ENCODE measurements at regions not wholly inside any gene's neighbourhood (a gene's known extent, or its start where the extent isn't known, plus 50 kb on each side); places are given as distances from the start of the nearest gene placed in this dataset.
"Not testable (repeated sequence)": the region's sequence is repeated elsewhere in the genome, so short reads cannot be mapped to it uniquely, and the experiment has no call there.

- Histone ChIP-seq H3K9me3 (ENCODE audit: control insufficient read depth, low read length) (no peaks in the 10 kb centered on the region), H3K4me3 (ENCODE audit: insufficient read depth, low read depth, low read length) (no peak overlapping the region), H3K27ac (ENCODE audit: insufficient read depth, low read depth, low read length, poor library complexity, severe bottlenecking) (no peak overlapping the region), H3K36me3 (ENCODE audit: control insufficient read depth, insufficient read depth, low read length) (no peaks in the 10 kb centered on the region), H3K4me1 (ENCODE audit: control insufficient read depth, insufficient read depth, low read length) (peaks cover 7% of the 10 kb centered on the region), H3K27me3 (ENCODE audit: control insufficient read depth, insufficient read depth, low read length, poor library complexity, severe bottlenecking) (no peaks in the 10 kb centered on the region)
- 93 to 96% methylated on average over 11 of the region's 11 CpGs for WGBS, 2 experiments
Observed at GRCh38 chr10:3259499-3259898, 86.9 kb upstream of the PITRM1 start.

- Histone ChIP-seq H3K27me3 (ENCODE audit: control insufficient read depth, insufficient read depth, low read length, poor library complexity, severe bottlenecking) (no peaks in the 10 kb centered on the region), H3K27ac (ENCODE audit: insufficient read depth, low read depth, low read length, poor library complexity, severe bottlenecking) (no peak overlapping the region), H3K36me3 (ENCODE audit: control insufficient read depth, insufficient read depth, low read length) (no peaks in the 10 kb centered on the region), H3K4me1 (ENCODE audit: control insufficient read depth, insufficient read depth, low read length) (no peaks in the 10 kb centered on the region), H3K9me3 (ENCODE audit: control insufficient read depth, low read length) (no peaks in the 10 kb centered on the region), H3K4me3 (ENCODE audit: insufficient read depth, low read depth, low read length) (no peak overlapping the region)
- 90 to 94% methylated on average over 7 of the region's 7 CpGs for WGBS, 2 experiments
Observed at GRCh38 chr10:3258394-3258793, 85.8 kb upstream of the PITRM1 start.

- H3K4me1 ChIP-seq (ENCODE audit: control insufficient read depth, insufficient read depth, low read length): no peaks in the 10 kb centered on the region
- no peak overlapping the region for H3K4me3 ChIP-seq (ENCODE audit: insufficient read depth, low read depth, low read length)
- no peaks in the 10 kb centered on the region for H3K27me3 ChIP-seq (ENCODE audit: control insufficient read depth, insufficient read depth, low read length, poor library complexity, severe bottlenecking)
- H3K27ac ChIP-seq (ENCODE audit: insufficient read depth, low read depth, low read length, poor library complexity, severe bottlenecking): no peak overlapping the region
- H3K36me3 ChIP-seq (ENCODE audit: control insufficient read depth, insufficient read depth, low read length): no peaks in the 10 kb centered on the region
- 93 to 96% methylated on average over 4 of the region's 4 CpGs for WGBS, 2 experiments
- no peaks in the 10 kb centered on the region for H3K9me3 ChIP-seq (ENCODE audit: control insufficient read depth, low read length)
Observed at GRCh38 chr10:3255616-3256015, 83.0 kb upstream of the PITRM1 start.

GRCh38 chr10:3255075-3255474, 82.5 kb upstream of the PITRM1 start:
- Histone ChIP-seq H3K4me3 (ENCODE audit: insufficient read depth, low read depth, low read length) (no peak overlapping the region), H3K36me3 (ENCODE audit: control insufficient read depth, insufficient read depth, low read length) (no peaks in the 10 kb centered on the region), H3K27ac (ENCODE audit: insufficient read depth, low read depth, low read length, poor library complexity, severe bottlenecking) (no peak overlapping the region), H3K27me3 (ENCODE audit: control insufficient read depth, insufficient read depth, low read length, poor library complexity, severe bottlenecking) (no peaks in the 10 kb centered on the region), H3K9me3 (ENCODE audit: control insufficient read depth, low read length) (no peaks in the 10 kb centered on the region), H3K4me1 (ENCODE audit: control insufficient read depth, insufficient read depth, low read length) (no peaks in the 10 kb centered on the region)
- 84 to 92% methylated on average over 4 to 5 of the region's 5 CpGs for WGBS, 2 experiments

- not testable (repeated sequence) for H3K4me1 ChIP-seq (ENCODE audit: control insufficient read depth, insufficient read depth, low read length); H3K9me3 ChIP-seq (ENCODE audit: control insufficient read depth, low read length); H3K4me3 ChIP-seq (ENCODE audit: insufficient read depth, low read depth, low read length); H3K27me3 ChIP-seq (ENCODE audit: control insufficient read depth, insufficient read depth, low read length, poor library complexity, severe bottlenecking); H3K27ac ChIP-seq (ENCODE audit: insufficient read depth, low read depth, low read length, poor library complexity, severe bottlenecking); H3K36me3 ChIP-seq (ENCODE audit: control insufficient read depth, insufficient read depth, low read length)
- 90 to 92% methylated on average over 3 of the region's 3 CpGs for WGBS, 2 experiments
Observed at GRCh38 chr10:3253974-3254373, 81.4 kb upstream of the PITRM1 start.

GRCh38 chr10:3251172-3251571, 78.6 kb upstream of the PITRM1 start:
- Histone ChIP-seq H3K4me3 (ENCODE audit: insufficient read depth, low read depth, low read length) (no peak overlapping the region), H3K36me3 (ENCODE audit: control insufficient read depth, insufficient read depth, low read length) (no peaks in the 10 kb centered on the region), H3K27me3 (ENCODE audit: control insufficient read depth, insufficient read depth, low read length, poor library complexity, severe bottlenecking) (no peaks in the 10 kb centered on the region), H3K27ac (ENCODE audit: insufficient read depth, low read depth, low read length, poor library complexity, severe bottlenecking) (no peak overlapping the region), H3K4me1 (ENCODE audit: control insufficient read depth, insufficient read depth, low read length) (peaks cover 4% of the 10 kb centered on the region), H3K9me3 (ENCODE audit: control insufficient read depth, low read length) (no peaks in the 10 kb centered on the region)
- WGBS, 2 experiments: 94 to 95% methylated on average over 10 of the region's 10 CpGs

- Histone ChIP-seq H3K4me3 (ENCODE audit: insufficient read depth, low read depth, low read length) (no peak overlapping the region), H3K27ac (ENCODE audit: insufficient read depth, low read depth, low read length, poor library complexity, severe bottlenecking) (no peak overlapping the region)
- 66 to 74% methylated on average over 4 to 5 of the region's 5 CpGs for WGBS, 2 experiments
Observed at GRCh38 chr10:3249307-3249889, 76.8 kb upstream of the PITRM1 start.

GRCh38 chr10:3248526-3249306, 76.1 kb upstream of the PITRM1 start:
- H3K4me3 ChIP-seq (ENCODE audit: insufficient read depth, low read depth, low read length): no peak overlapping the region
- no peaks in the 10 kb centered on the region for H3K36me3 ChIP-seq (ENCODE audit: control insufficient read depth, insufficient read depth, low read length)
- no peaks in the 10 kb centered on the region for H3K27me3 ChIP-seq (ENCODE audit: control insufficient read depth, insufficient read depth, low read length, poor library complexity, severe bottlenecking)
- no peak overlapping the region for H3K27ac ChIP-seq (ENCODE audit: insufficient read depth, low read depth, low read length, poor library complexity, severe bottlenecking)
- no peaks in the 10 kb centered on the region for H3K9me3 ChIP-seq (ENCODE audit: control insufficient read depth, low read length)
- peaks cover 4% of the 10 kb centered on the region for H3K4me1 ChIP-seq (ENCODE audit: control insufficient read depth, insufficient read depth, low read length)
- 66 to 84% methylated on average over 5 to 6 of the region's 6 CpGs for WGBS, 2 experiments

More at GRCh38 chr10:3249307-3249889, 76.8 kb upstream of the PITRM1 start:
- Histone ChIP-seq H3K9me3 (ENCODE audit: control insufficient read depth, low read length) (no peaks in the 10 kb centered on the region), H3K4me1 (ENCODE audit: control insufficient read depth, insufficient read depth, low read length) (peaks cover 4% of the 10 kb centered on the region), H3K27me3 (ENCODE audit: control insufficient read depth, insufficient read depth, low read length, poor library complexity, severe bottlenecking) (no peaks in the 10 kb centered on the region), H3K36me3 (ENCODE audit: control insufficient read depth, insufficient read depth, low read length) (no peaks in the 10 kb centered on the region)

- no peaks in the 10 kb centered on the region for H3K36me3 ChIP-seq (ENCODE audit: control insufficient read depth, insufficient read depth, low read length)
- H3K27me3 ChIP-seq (ENCODE audit: control insufficient read depth, insufficient read depth, low read length, poor library complexity, severe bottlenecking): no peaks in the 10 kb centered on the region
- peaks cover 4% of the 10 kb centered on the region for H3K4me1 ChIP-seq (ENCODE audit: control insufficient read depth, insufficient read depth, low read length)
- H3K4me3 ChIP-seq (ENCODE audit: insufficient read depth, low read depth, low read length): no peak overlapping the region
- no peaks in the 10 kb centered on the region for H3K9me3 ChIP-seq (ENCODE audit: control insufficient read depth, low read length)
- no peak overlapping the region for H3K27ac ChIP-seq (ENCODE audit: insufficient read depth, low read depth, low read length, poor library complexity, severe bottlenecking)
- 94 to 97% methylated on average over 11 of the region's 11 CpGs for WGBS, 2 experiments
Observed at GRCh38 chr10:3245395-3245794, 72.8 kb upstream of the PITRM1 start.

GRCh38 chr10:3241967-3242650, 69.5 kb upstream of the PITRM1 start:
- Histone ChIP-seq H3K27me3 (ENCODE audit: control insufficient read depth, insufficient read depth, low read length, poor library complexity, severe bottlenecking) (peaks cover 4% of the 10 kb centered on the region), H3K9me3 (ENCODE audit: control insufficient read depth, low read length) (no peaks in the 10 kb centered on the region), H3K4me3 (ENCODE audit: insufficient read depth, low read depth, low read length) (no peak overlapping the region), H3K36me3 (ENCODE audit: control insufficient read depth, insufficient read depth, low read length) (no peaks in the 10 kb centered on the region), H3K4me1 (ENCODE audit: control insufficient read depth, insufficient read depth, low read length) (no peaks in the 10 kb centered on the region), H3K27ac (ENCODE audit: insufficient read depth, low read depth, low read length, poor library complexity, severe bottlenecking) (no peak overlapping the region)
- WGBS, 2 experiments: 89 to 90% methylated on average over 10 of the region's 10 CpGs

Measured in ectodermal cell (in vitro differentiated cells).